Loucy (cell line): ENCODE measurements at regions not wholly inside any gene's neighbourhood (a gene's known extent, or its start where the extent isn't known, plus 50 kb on each side); places are given as distances from the start of the nearest gene placed in this dataset.

Source experiments
- CTCF ChIP-seq: fragments of 200-600 bp; sonication (generic); conservative IDR thresholded peaks from 2 replicates; pipeline ENCODE4 v1.5.1; 2014; ENCODE audit warnings: mild to moderate bottlenecking, antibody characterized with exemption, low read length
- EZH2phosphoT487 ChIP-seq: fragments of 200-600 bp; IDR thresholded peaks from 2 replicates; pipeline ENCODE4 v1.6.1; 2018; ENCODE audit warnings: antibody characterized with exemption, mild to moderate bottlenecking, moderate library complexity, borderline replicate concordance

- TF ChIP-seq CTCF (no peak), EZH2phosphoT487 (no peak)
Observed at GRCh38 chr14:84959851-84960520, 570.0 kb upstream of the FLRT2 start.
